ENCODE measurements at regions not wholly inside any gene's neighbourhood (a gene's known extent, or its start where the extent isn't known, plus 50 kb on each side); places are given as distances from the start of the nearest gene placed in this dataset.

- FAIRE-seq (no peak), DNase-seq (ENCODE audit: insufficient read length, low spot score) (no peak)
- no peak for TF ChIP-seq POLR2A (IDR thresholded peaks at IDR 0.05; ENCODE audit: low read depth, low read length)
Measured at GRCh38 chr16:86421995-86422394, 88.3 kb upstream of the FOXF1 start.

GRCh38 chr16:86424398-86424797 is 85.9 kb upstream of the FOXF1 start:
- no peak for FAIRE-seq
- no peak for TF ChIP-seq POLR2A (IDR thresholded peaks at IDR 0.05; ENCODE audit: low read depth, low read length)
- DNase-seq (ENCODE audit: insufficient read length, low spot score): no peak

- DNase-seq (ENCODE audit: insufficient read length, low spot score): no peak
- no peak for FAIRE-seq
- no peak for TF ChIP-seq POLR2A (IDR thresholded peaks at IDR 0.05; ENCODE audit: low read depth, low read length)
Measured at GRCh38 chr16:86424985-86425384, 85.3 kb upstream of the FOXF1 start.

GRCh38 chr16:86426063-86426642 is 84.2 kb upstream of the FOXF1 start:
- TF ChIP-seq POLR2A (IDR thresholded peaks at IDR 0.05; ENCODE audit: low read depth, low read length): no peak
- FAIRE-seq: no peak
- DNase-seq (ENCODE audit: insufficient read length, low spot score): no peak

GRCh38 chr16:86427433-86427851 is 82.9 kb upstream of the FOXF1 start:
- FAIRE-seq (no peak), DNase-seq (ENCODE audit: insufficient read length, low spot score) (no peak)
- TF ChIP-seq POLR2A (IDR thresholded peaks at IDR 0.05; ENCODE audit: low read depth, low read length): no peak

- FAIRE-seq (no peak), DNase-seq (ENCODE audit: insufficient read length, low spot score) (no peak)
- no peak for TF ChIP-seq POLR2A (IDR thresholded peaks at IDR 0.05; ENCODE audit: low read depth, low read length)
Measured at GRCh38 chr16:86428729-86429517, 81.4 kb upstream of the FOXF1 start.

- TF ChIP-seq POLR2A (IDR thresholded peaks at IDR 0.05; ENCODE audit: low read depth, low read length): no peak
- DNase-seq (ENCODE audit: insufficient read length, low spot score): no peak
- no peak for FAIRE-seq
Measured at GRCh38 chr16:86429663-86430062, 80.7 kb upstream of the FOXF1 start.

GRCh38 chr16:86430814-86431213 is 79.5 kb upstream of the FOXF1 start:
- FAIRE-seq (no peak), DNase-seq (ENCODE audit: insufficient read length, low spot score) (no peak)
- no peak for TF ChIP-seq POLR2A (IDR thresholded peaks at IDR 0.05; ENCODE audit: low read depth, low read length)

GRCh38 chr16:86431540-86431939 is 78.8 kb upstream of the FOXF1 start:
- FAIRE-seq (no peak), DNase-seq (ENCODE audit: insufficient read length, low spot score) (no peak)
- TF ChIP-seq POLR2A (IDR thresholded peaks at IDR 0.05; ENCODE audit: low read depth, low read length): no peak

- FAIRE-seq: no peak
- DNase-seq (ENCODE audit: insufficient read length, low spot score): no peak
- no peak for TF ChIP-seq POLR2A (IDR thresholded peaks at IDR 0.05; ENCODE audit: low read depth, low read length)
Measured at GRCh38 chr16:86432048-86432447, 78.3 kb upstream of the FOXF1 start.

- TF ChIP-seq POLR2A (IDR thresholded peaks at IDR 0.05; ENCODE audit: low read depth, low read length): no peak
- no peak for FAIRE-seq
- DNase-seq (ENCODE audit: insufficient read length, low spot score): no peak
Measured at GRCh38 chr16:86432691-86433090, 77.6 kb upstream of the FOXF1 start.

- TF ChIP-seq POLR2A (IDR thresholded peaks at IDR 0.05; ENCODE audit: low read depth, low read length): no peak
- DNase-seq (ENCODE audit: insufficient read length, low spot score): no peak
- FAIRE-seq: no peak
Measured at GRCh38 chr16:86436466-86437185, 73.7 kb upstream of the FOXF1 start.

- no peak for DNase-seq (ENCODE audit: insufficient read length, low spot score)
- no peak for FAIRE-seq
- TF ChIP-seq POLR2A (IDR thresholded peaks at IDR 0.05; ENCODE audit: low read depth, low read length): no peak
Measured at GRCh38 chr16:86437348-86437747, 73.0 kb upstream of the FOXF1 start.

GRCh38 chr16:86442703-86443102 is 67.6 kb upstream of the FOXF1 start:
- no peak for TF ChIP-seq POLR2A (IDR thresholded peaks at IDR 0.05; ENCODE audit: low read depth, low read length)
- DNase-seq (ENCODE audit: insufficient read length, low spot score): no peak
- FAIRE-seq: no peak

Measured in H54 (cell line).